Esophagus squamous epithelium (tissue), 5 donors: ENCODE measurements at regions not wholly inside any gene's neighbourhood (a gene's known extent, or its start where the extent isn't known, plus 50 kb on each side); places are given as distances from the start of the nearest gene placed in this dataset.

ENCODE experiments used
- DNase-seq: peaks from one replicate; lab custom pipeline; 2025; lab: John Stamatoyannopoulos, UW
- H3K27ac ChIP-seq, 4 donors: fragments of 200-600 bp; sonication (generic); one replicate each; pipeline ENCODE4 v1.5.1; 2016 to 2019; ENCODE audit warnings: mild to moderate bottlenecking in 1 of 4
- H3K27me3 ChIP-seq, 4 donors: fragments of 200-600 bp; sonication (generic); 1 replicate in 3 of 4; 2 replicates in 1 of 4; pipeline versions ENCODE4 v1.5.1 to v1.6.0; 2017 to 2021; ENCODE audit warnings: antibody characterized with exemption in 1 of 4
- H3K36me3 ChIP-seq, 3 donors: fragments of 200-600 bp; sonication (generic); one replicate each; pipeline ENCODE4 v1.5.1; 2016 to 2019
- H3K4me1 ChIP-seq, 3 donors: fragments of 200-600 bp; sonication (generic); one replicate each; pipeline ENCODE4 v1.5.1; 2017 to 2019
- H3K4me3 ChIP-seq, 4 donors: fragments of 200-600 bp; sonication (generic); 1 replicate in 3 of 4; 2 replicates in 1 of 4; pipeline ENCODE4 v1.5.1; 2016 to 2019; ENCODE audit warnings: mild to moderate bottlenecking in 2 of 4, moderate library complexity in 1 of 4
- H3K9me3 ChIP-seq, 3 donors: fragments of 200-600 bp; sonication (generic); one replicate each; pipeline ENCODE4 v1.5.1; 2016 to 2019
- CTCF ChIP-seq, 6 experiments: fragments of 450-650 bp in 4 of 6; fragments of 200-600 bp in 2 of 6; sonication (generic) in 2 of 6; IDR thresholded peaks; one replicate each; pipeline ENCODE4 v1.5.1; 2016 to 2019; ENCODE audit warnings: antibody characterized with exemption in 6 of 6, mild to moderate bottlenecking in 4 of 6, moderate library complexity in 4 of 6
- POLR2A ChIP-seq, 4 donors: fragments of 450-650 bp; IDR thresholded peaks; one replicate each; pipeline ENCODE4 v1.6.1; 2017; ENCODE audit warnings: antibody characterized with exemption in 4 of 4, mild to moderate bottlenecking in 4 of 4, moderate library complexity in 3 of 4
- WGBS, 2 donors: methylation state at CpG; one replicate each; pipeline ENCODE4 v1.1.5; 2018; 5-methylcytosine and 5-hydroxymethylcytosine counted together
- intact Hi-C: fragments of 100-400 bp; cut with DNase I; formaldehyde crosslinking; loops from one replicate; pipeline ENCODE4 v1.15.0; 2022
- donor health status: DM: yes; HTN: yes; CAD: no.

- Histone ChIP-seq H3K9me3 (peaks cover 0 to 5% (median 0%) of the 10 kb centered on the region in 3 donors), H3K27ac (no peak overlapping the region), H3K4me1 (peaks cover 0 to 6% (median 0%) of the 10 kb centered on the region in 3 donors), H3K27me3 (no peaks in the 10 kb centered on the region), H3K36me3 (no peaks in the 10 kb centered on the region), H3K4me3 (no peak overlapping the region)
- no peak for TF ChIP-seq POLR2A (IDR thresholded peaks at IDR 0.05)
- TF ChIP-seq CTCF (IDR thresholded peaks at IDR 0.05) = no peak
- intact Hi-C loops = no loop called here
- DNase-seq = no peak
- WGBS, 2 donors = 92 to 94% methylated on average over 2 to 3 of the region's 4 CpGs
Observed at GRCh38 chr2:66317268-66317890, 117.5 kb upstream of the MEIS1 start.

- H3K9me3 ChIP-seq = peaks cover 0 to 3% (median 0%) of the 10 kb centered on the region in 3 donors
- TF ChIP-seq POLR2A (IDR thresholded peaks at IDR 0.05) = no peak
- no peak for TF ChIP-seq CTCF (IDR thresholded peaks at IDR 0.05)
- H3K36me3 ChIP-seq = no peaks in the 10 kb centered on the region
- intact Hi-C loops = no loop called here
- H3K27ac ChIP-seq = no peak overlapping the region
- WGBS, 2 donors = 33 to 47% methylated on average over 1 of the region's 1 CpG
- no peak for DNase-seq
- H3K4me1 ChIP-seq = peaks cover 8 to 19% (median 10%) of the 10 kb centered on the region in 3 donors
- no peaks in the 10 kb centered on the region for H3K27me3 ChIP-seq
- H3K4me3 ChIP-seq = no peak overlapping the region
Observed at GRCh38 chr2:66306483-66306882, 128.4 kb upstream of the MEIS1 start.

GRCh38 chr2:66305718-66306117, 129.2 kb upstream of the MEIS1 start:
- 28 to 35% methylated on average over 12 of the region's 12 CpGs for WGBS, 2 donors
- Histone ChIP-seq H3K27ac (peak overlapping the region in 1 of 4 donors; percentile 17), H3K36me3 (no peaks in the 10 kb centered on the region), H3K27me3 (no peaks in the 10 kb centered on the region), H3K4me1 (peaks cover 8 to 19% (median 10%) of the 10 kb centered on the region in 3 donors), H3K4me3 (no peak overlapping the region), H3K9me3 (no peaks in the 10 kb centered on the region)
- TF ChIP-seq POLR2A (IDR thresholded peaks at IDR 0.05) (no peak), CTCF (IDR thresholded peaks at IDR 0.05) (no peak)
- intact Hi-C loops = no loop called here
- no peak for DNase-seq

- Histone ChIP-seq H3K4me3 (no peak overlapping the region), H3K36me3 (no peaks in the 10 kb centered on the region), H3K27me3 (no peaks in the 10 kb centered on the region), H3K27ac (no peak overlapping the region), H3K4me1 (peaks cover 8 to 23% (median 10%) of the 10 kb centered on the region in 3 donors), H3K9me3 (no peaks in the 10 kb centered on the region)
- TF ChIP-seq POLR2A (IDR thresholded peaks at IDR 0.05) = no peak
- no peak for TF ChIP-seq CTCF (IDR thresholded peaks at IDR 0.05)
- DNase-seq = no peak
- intact Hi-C loops = no loop called here
- 57 to 60% methylated on average over 2 to 4 of the region's 4 CpGs for WGBS, 2 donors
Observed at GRCh38 chr2:66303471-66303870, 131.5 kb upstream of the MEIS1 start.

- 86 to 90% methylated on average over 7 to 9 of the region's 9 CpGs for WGBS, 2 donors
- Histone ChIP-seq H3K27ac (no peak overlapping the region), H3K4me1 (peaks cover 8 to 22% (median 10%) of the 10 kb centered on the region in 3 donors), H3K9me3 (no peaks in the 10 kb centered on the region), H3K4me3 (no peak overlapping the region), H3K36me3 (no peaks in the 10 kb centered on the region), H3K27me3 (no peaks in the 10 kb centered on the region)
- no peak for TF ChIP-seq POLR2A (IDR thresholded peaks at IDR 0.05)
- TF ChIP-seq CTCF (IDR thresholded peaks at IDR 0.05) = no peak
- no peak for DNase-seq
- intact Hi-C loops = no loop called here
Observed at GRCh38 chr2:66301767-66302140, 133.2 kb upstream of the MEIS1 start.
